Pancreas (tissue), 10 donors: ENCODE measurements at regions not wholly inside any gene's neighbourhood (a gene's known extent, or its start where the extent isn't known, plus 50 kb on each side); places are given as distances from the start of the nearest gene placed in this dataset.

ENCODE experiments used
- ATAC-seq, 4 donors: fragments of 200-7000 bp; cut with Tn5 transposase; one replicate each; pipeline versions ENCODE4 v1.8.0 to v1.9.1; 2020; ENCODE audit warnings: mild to moderate bottlenecking in 4 of 4, moderate library complexity in 4 of 4
- DNase-seq, 6 donors: peaks; one replicate each; pipeline ENCODE4 v3.0.0-alpha.2; 2020
- FAIRE-seq: peaks from 2 replicates; lab custom pipeline; 2012; peaks lifted over from hg19 to GRCh38; lab: Jason Lieb, UNC
- H3K27ac ChIP-seq, 4 donors: fragments of 200-600 bp; sonication (generic); 1 replicate in 3 of 4; 2 replicates in 1 of 4; pipeline versions ENCODE4 v1.5.0 to v1.8.0; 2020
- H3K27me3 ChIP-seq, 4 donors: fragments of 200-600 bp; one replicate each; pipeline ENCODE4 v1.8.0; 2021
- H3K36me3 ChIP-seq, 3 donors: fragments of 200-600 bp; sonication (generic) in 1 of 3; one replicate each; pipeline versions ENCODE4 v1.5.0 to v1.8.0; 2020 to 2021
- H3K4me1 ChIP-seq, 3 donors: fragments of 200-600 bp; one replicate each; pipeline ENCODE4 v1.8.0; 2021
- H3K4me3 ChIP-seq, 4 donors: fragments of 200-600 bp; sonication (generic) in 2 of 4; one replicate each; pipeline versions ENCODE4 v1.5.0 to v1.8.0; 2020 to 2021
- H3K9me3 ChIP-seq, 4 donors: fragments of 200-600 bp; one replicate each; pipeline ENCODE4 v1.8.0; 2021
- CTCF ChIP-seq, 4 donors: fragments of 200-600 bp; sonication (generic) in 3 of 4; IDR thresholded peaks; one replicate each; pipeline versions ENCODE4 v1.5.0 to v1.8.0; 2021; ENCODE audit warnings: antibody characterized with exemption in 4 of 4
- WGBS, 2 donors: extraction: QIAGEN DNeasy Blood & Tissue Kit; methylation state at CpG; one replicate each; pipeline ENCODE4 v1.1.7; 2013; 5-methylcytosine and 5-hydroxymethylcytosine counted together
- intact Hi-C, 3 donors: fragments of 100-400 bp; cut with DNase I; formaldehyde crosslinking; loops; one replicate each; pipeline versions ENCODE4 v1.11.1 to v1.14.2; 2022
- donor health status: healthy with polysubstance abuse.
- donor health status: DM: no; HTN: no; CAD: no; lungs with moderate emphysema.
- donor health status: DM: no; HTN: no; CAD: no.
- donor health status: control.
- donor health status: control.
- donor health status: Bipolar disorder and iron deficiency.
- donor health status: DM: yes; HTN: yes; CAD: no.
- donor health status: DM: no; HTN: no; CAD: no.
- donor health status: DM: no; HTN: no; CAD: no.
- donor health status: DM: yes; HTN: yes; CAD: no.

GRCh38 chr1:38132681-38133080, 86.1 kb upstream of the POU3F1 start:
- DNase-seq (no peak), FAIRE-seq (no peak), ATAC-seq (no peak)
- Histone ChIP-seq H3K4me1 (no peaks in the 10 kb centered on the region), H3K27ac (no peak overlapping the region), H3K27me3 (peaks cover 0 to 2% (median 0%) of the 10 kb centered on the region in 4 donors), H3K36me3 (no peaks in the 10 kb centered on the region), H3K4me3 (no peak overlapping the region), H3K9me3 (no peaks in the 10 kb centered on the region)
- TF ChIP-seq CTCF (IDR thresholded peaks at IDR 0.05) = no peak
- intact Hi-C loops = no loop called here
- 79 to 89% methylated on average over 6 of the region's 6 CpGs for WGBS, 2 donors

DNA sequence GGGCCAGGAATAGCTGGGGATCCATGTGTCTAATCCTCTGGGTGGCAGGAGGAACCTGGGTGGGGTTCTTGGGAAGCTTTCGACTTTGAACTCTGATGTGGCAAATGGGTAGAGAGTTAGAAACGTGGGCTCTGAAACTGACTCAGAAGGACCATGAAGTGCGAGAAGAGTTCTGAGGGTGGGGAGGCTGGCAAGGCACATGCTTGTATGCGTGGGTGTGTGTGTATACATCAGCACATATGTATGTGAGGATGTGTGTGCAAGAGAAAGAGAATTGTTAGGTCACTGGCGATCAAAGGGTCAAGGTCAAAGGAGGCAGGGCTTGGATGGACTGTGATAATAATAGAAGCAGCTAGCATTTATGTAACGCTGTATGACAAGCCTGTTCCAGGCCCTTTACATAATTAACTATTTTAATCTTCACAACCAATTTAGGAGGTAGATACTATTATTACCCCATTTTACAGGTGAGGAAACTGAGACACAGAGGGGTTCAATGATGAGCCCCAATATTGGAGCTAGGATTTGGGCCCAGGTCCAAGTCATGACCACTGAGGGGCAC, 84.5 kb upstream of the POU3F1 start:
- no peak for FAIRE-seq
- TF ChIP-seq CTCF (IDR thresholded peaks at IDR 0.05) = no peak
- DNase-seq = no peak
- WGBS, 2 donors = 64 to 65% methylated on average over 6 of the region's 6 CpGs
- ATAC-seq = no peak
- Histone ChIP-seq H3K36me3 (no peaks in the 10 kb centered on the region), H3K27me3 (peaks cover 0 to 2% (median 0%) of the 10 kb centered on the region in 4 donors), H3K27ac (no peak overlapping the region), H3K4me1 (no peaks in the 10 kb centered on the region), H3K4me3 (no peak overlapping the region), H3K9me3 (no peaks in the 10 kb centered on the region)
- intact Hi-C loops = no loop called here

- WGBS, 2 donors = 79 to 93% methylated on average over 2 of the region's 2 CpGs
- H3K36me3 ChIP-seq = no peaks in the 10 kb centered on the region
These were observed 83.4 kb upstream of the POU3F1 start for GRCh38 chr1:38129971-38130370.

GRCh38 chr1:38129473-38129872, 82.9 kb upstream of the POU3F1 start:
- Histone ChIP-seq H3K9me3 (no peaks in the 10 kb centered on the region), H3K4me3 (no peak overlapping the region), H3K4me1 (no peaks in the 10 kb centered on the region), H3K36me3 (no peaks in the 10 kb centered on the region), H3K27me3 (no peaks in the 10 kb centered on the region), H3K27ac (no peak overlapping the region)
- FAIRE-seq (no peak), ATAC-seq (no peak), DNase-seq (peak in 1 of 6 donors; percentile 39)
- WGBS, 2 donors = 74 to 79% methylated on average over 5 of the region's 5 CpGs
- TF ChIP-seq CTCF (IDR thresholded peaks at IDR 0.05) = no peak
- intact Hi-C loops = no loop called here

More at GRCh38 chr1:38129971-38130370, 83.4 kb upstream of the POU3F1 start:
- intact Hi-C loops = no loop called here
- H3K27ac ChIP-seq = no peak overlapping the region
- TF ChIP-seq CTCF (IDR thresholded peaks at IDR 0.05) = no peak
- H3K9me3 ChIP-seq = no peaks in the 10 kb centered on the region
- no peaks in the 10 kb centered on the region for H3K27me3 ChIP-seq
- no peak overlapping the region for H3K4me3 ChIP-seq
- no peak for ATAC-seq
- no peak for FAIRE-seq
- H3K4me1 ChIP-seq = no peaks in the 10 kb centered on the region
- DNase-seq = no peak

DNA sequence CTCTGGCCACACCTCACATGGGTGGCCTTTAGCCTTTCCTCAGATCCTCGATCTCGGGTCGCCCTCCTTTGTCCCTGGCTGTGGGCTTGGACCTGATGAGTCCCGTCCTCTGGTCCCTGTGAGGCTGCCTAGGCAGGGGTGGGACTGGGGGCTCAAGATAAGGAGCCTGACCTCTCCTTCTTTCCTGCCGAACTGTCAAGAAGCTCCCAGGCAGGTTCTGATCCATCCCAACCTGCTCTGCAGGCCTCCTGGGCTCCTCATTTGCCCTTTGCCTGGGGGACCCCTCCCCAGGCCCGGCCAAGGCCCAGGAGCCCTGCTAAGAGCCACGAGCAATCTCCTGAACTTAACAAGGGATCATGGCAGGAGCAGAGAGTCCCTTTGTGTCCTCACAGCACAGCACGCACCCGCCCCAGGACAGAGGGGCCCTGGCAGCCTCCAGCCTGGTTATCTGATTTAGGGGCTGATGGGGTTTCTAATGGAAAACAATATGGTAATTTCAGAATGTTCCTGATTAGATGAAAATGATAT, 82.4 kb upstream of the POU3F1 start:
- H3K27me3 ChIP-seq = no peaks in the 10 kb centered on the region
- WGBS, 2 donors = 67 to 74% methylated on average over 9 of the region's 9 CpGs
- intact Hi-C loops = no loop called here

More for the DNA sequence above, 82.4 kb upstream of the POU3F1 start:
- Histone ChIP-seq H3K4me1 (no peaks in the 10 kb centered on the region), H3K4me3 (no peak overlapping the region), H3K27ac (no peak overlapping the region), H3K9me3 (no peaks in the 10 kb centered on the region), H3K36me3 (no peaks in the 10 kb centered on the region)
- no peak for TF ChIP-seq CTCF (IDR thresholded peaks at IDR 0.05)
- FAIRE-seq (no peak), DNase-seq (peak in 1 of 6 donors; percentile 35), ATAC-seq (no peak)
